Activated T-cell treated with anti-CD3 and anti-CD28 coated beads, Interleukin-2, amount 50 U/mL, for 24 hours (primary cell): ENCODE measurements at regions not wholly inside any gene's neighbourhood (a gene's known extent, or its start where the extent isn't known, plus 50 kb on each side); places are given as distances from the start of the nearest gene placed in this dataset.

Experiments used
- DNase-seq: peaks from one replicate; pipeline ENCODE4 v3.0.0-alpha.2; 2020
- H3K27ac Mint-ChIP-seq: 2 replicates; pipeline ENCODE4 v1.8.0; 2020; ENCODE audit warnings: mild to moderate bottlenecking, mixed read lengths
- H3K27me3 Mint-ChIP-seq: 2 replicates; pipeline ENCODE4 v1.8.0; 2020; ENCODE audit warnings: mixed read lengths
- H3K36me3 Mint-ChIP-seq: 2 replicates; pipeline ENCODE4 v1.8.0; 2020; ENCODE audit warnings: low read depth, mixed read lengths
- H3K4me1 Mint-ChIP-seq: 2 replicates; pipeline ENCODE4 v1.8.0; 2020; ENCODE audit warnings: low read depth, mixed read lengths
- H3K4me3 Mint-ChIP-seq: 2 replicates; pipeline ENCODE4 v1.8.0; 2020; ENCODE audit warnings: mild to moderate bottlenecking, moderate library complexity, mixed read lengths
- H3K9me3 Mint-ChIP-seq: 2 replicates; pipeline ENCODE4 v1.8.0; 2020; ENCODE audit warnings: mixed read lengths

DNA sequence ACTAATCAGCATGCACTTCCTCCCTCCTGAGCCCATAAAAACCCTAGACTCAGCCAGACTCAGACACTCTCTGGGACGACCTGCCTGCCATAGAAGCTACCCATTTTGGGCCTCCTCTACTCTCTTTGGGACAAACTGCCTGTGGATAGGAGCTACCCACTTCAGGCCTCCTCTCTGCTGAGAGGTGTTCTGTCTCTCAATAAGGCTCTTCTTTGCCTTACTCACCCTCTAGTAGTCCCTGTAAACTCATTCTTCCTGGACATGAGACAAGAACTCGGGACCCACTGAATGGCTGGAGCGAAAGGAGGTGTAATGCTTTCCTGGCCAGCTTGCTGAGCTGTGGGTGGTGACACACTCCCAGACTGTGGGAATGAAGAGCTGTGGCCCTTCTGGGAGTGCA is 424.8 kb upstream of the FZD8 start:
- no peak for DNase-seq
- peaks cover 8% of the 10 kb centered on the region for H3K9me3 Mint-ChIP-seq
- H3K27ac Mint-ChIP-seq, result no peak overlapping the region
- H3K27me3 Mint-ChIP-seq, result no peaks in the 10 kb centered on the region
- no peak overlapping the region for H3K4me3 Mint-ChIP-seq
- H3K36me3 Mint-ChIP-seq, result no peaks in the 10 kb centered on the region
- no peaks in the 10 kb centered on the region for H3K4me1 Mint-ChIP-seq

DNA sequence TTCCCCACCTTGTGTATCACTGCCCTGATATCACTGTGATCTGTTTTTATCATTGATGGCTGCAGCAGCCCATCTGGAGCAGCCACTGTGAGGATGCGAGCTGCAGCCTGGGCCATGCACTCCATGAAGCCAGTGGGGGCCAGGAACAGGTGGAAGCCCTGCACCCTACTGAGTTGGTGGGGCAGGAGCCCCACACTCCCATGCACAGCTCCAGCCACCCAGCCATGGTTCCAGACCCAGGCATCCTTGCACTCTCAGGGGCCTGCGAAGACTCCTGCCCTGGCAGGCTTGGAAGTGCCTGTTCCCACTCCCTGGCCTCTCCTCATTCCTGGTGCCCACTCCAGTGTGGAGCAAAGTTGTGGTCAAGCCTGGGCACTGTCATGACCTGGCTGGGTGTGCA is 424.0 kb upstream of the FZD8 start:
- no peaks in the 10 kb centered on the region for H3K36me3 Mint-ChIP-seq
- DNase-seq, result no peak
- H3K27ac Mint-ChIP-seq, result no peak overlapping the region
- peaks cover 8% of the 10 kb centered on the region for H3K9me3 Mint-ChIP-seq
- no peak overlapping the region for H3K4me3 Mint-ChIP-seq
- no peaks in the 10 kb centered on the region for H3K4me1 Mint-ChIP-seq
- no peaks in the 10 kb centered on the region for H3K27me3 Mint-ChIP-seq

GRCh38 chr10:36063396-36063795 is 421.3 kb upstream of the FZD8 start:
- no peak for DNase-seq
- Mint-ChIP-seq H3K27ac (no peak overlapping the region), H3K36me3 (no peaks in the 10 kb centered on the region), H3K27me3 (no peaks in the 10 kb centered on the region), H3K4me1 (no peaks in the 10 kb centered on the region), H3K9me3 (peaks cover 10% of the 10 kb centered on the region), H3K4me3 (no peak overlapping the region)

GRCh38 chr10:36057731-36058130 is 415.6 kb upstream of the FZD8 start:
- DNase-seq, result no peak
- H3K27ac Mint-ChIP-seq, result no peak overlapping the region

DNA sequence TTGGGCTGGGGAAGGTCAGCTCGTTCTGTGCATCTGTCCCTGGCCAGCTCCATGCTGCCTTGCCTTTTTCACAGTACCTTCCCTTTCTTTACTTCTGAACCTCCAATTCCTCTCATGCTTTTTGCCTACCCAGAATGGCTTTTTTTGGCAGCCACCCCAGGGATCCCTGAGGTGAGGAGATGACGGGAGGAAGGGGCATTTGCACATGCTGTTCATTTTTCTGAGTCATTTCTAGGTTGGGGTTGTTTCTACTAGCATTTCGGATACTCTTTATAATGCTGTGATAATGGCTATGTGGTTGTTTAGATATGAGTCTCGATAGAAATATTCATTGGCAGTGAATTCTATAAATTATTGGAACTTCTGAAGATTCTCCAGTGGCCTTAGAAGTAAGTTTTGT is 415.1 kb upstream of the FZD8 start:
- Mint-ChIP-seq H3K4me3 (no peak overlapping the region), H3K27ac (no peak overlapping the region), H3K4me1 (no peaks in the 10 kb centered on the region), H3K9me3 (peaks cover 4% of the 10 kb centered on the region), H3K36me3 (no peaks in the 10 kb centered on the region), H3K27me3 (no peaks in the 10 kb centered on the region)
- no peak for DNase-seq

More at GRCh38 chr10:36057731-36058130, 415.6 kb upstream of the FZD8 start:
- Mint-ChIP-seq H3K4me1 (no peaks in the 10 kb centered on the region), H3K9me3 (peaks cover 5% of the 10 kb centered on the region), H3K36me3 (no peaks in the 10 kb centered on the region), H3K4me3 (no peak overlapping the region), H3K27me3 (no peaks in the 10 kb centered on the region)

GRCh38 chr10:36053775-36054174 is 411.7 kb upstream of the FZD8 start:
- H3K4me1 Mint-ChIP-seq, result no peaks in the 10 kb centered on the region
- H3K9me3 Mint-ChIP-seq, result peaks cover 2% of the 10 kb centered on the region
- H3K27ac Mint-ChIP-seq, result no peak overlapping the region
- no peak for DNase-seq
- no peaks in the 10 kb centered on the region for H3K27me3 Mint-ChIP-seq
- no peaks in the 10 kb centered on the region for H3K36me3 Mint-ChIP-seq
- H3K4me3 Mint-ChIP-seq, result no peak overlapping the region

- Mint-ChIP-seq H3K27ac (no peak overlapping the region), H3K27me3 (no peaks in the 10 kb centered on the region), H3K9me3 (peaks cover 2% of the 10 kb centered on the region), H3K36me3 (no peaks in the 10 kb centered on the region), H3K4me1 (no peaks in the 10 kb centered on the region), H3K4me3 (no peak overlapping the region)
- no peak for DNase-seq
Measured at GRCh38 chr10:36053271-36053670, 411.2 kb upstream of the FZD8 start.

- H3K4me3 Mint-ChIP-seq, result no peak overlapping the region
- no peaks in the 10 kb centered on the region for H3K36me3 Mint-ChIP-seq
- DNase-seq, result no peak
- no peak overlapping the region for H3K27ac Mint-ChIP-seq
- no peaks in the 10 kb centered on the region for H3K4me1 Mint-ChIP-seq
- peaks cover 2% of the 10 kb centered on the region for H3K9me3 Mint-ChIP-seq
- H3K27me3 Mint-ChIP-seq, result no peaks in the 10 kb centered on the region
Measured at GRCh38 chr10:36051500-36051991, 409.4 kb upstream of the FZD8 start.

DNA sequence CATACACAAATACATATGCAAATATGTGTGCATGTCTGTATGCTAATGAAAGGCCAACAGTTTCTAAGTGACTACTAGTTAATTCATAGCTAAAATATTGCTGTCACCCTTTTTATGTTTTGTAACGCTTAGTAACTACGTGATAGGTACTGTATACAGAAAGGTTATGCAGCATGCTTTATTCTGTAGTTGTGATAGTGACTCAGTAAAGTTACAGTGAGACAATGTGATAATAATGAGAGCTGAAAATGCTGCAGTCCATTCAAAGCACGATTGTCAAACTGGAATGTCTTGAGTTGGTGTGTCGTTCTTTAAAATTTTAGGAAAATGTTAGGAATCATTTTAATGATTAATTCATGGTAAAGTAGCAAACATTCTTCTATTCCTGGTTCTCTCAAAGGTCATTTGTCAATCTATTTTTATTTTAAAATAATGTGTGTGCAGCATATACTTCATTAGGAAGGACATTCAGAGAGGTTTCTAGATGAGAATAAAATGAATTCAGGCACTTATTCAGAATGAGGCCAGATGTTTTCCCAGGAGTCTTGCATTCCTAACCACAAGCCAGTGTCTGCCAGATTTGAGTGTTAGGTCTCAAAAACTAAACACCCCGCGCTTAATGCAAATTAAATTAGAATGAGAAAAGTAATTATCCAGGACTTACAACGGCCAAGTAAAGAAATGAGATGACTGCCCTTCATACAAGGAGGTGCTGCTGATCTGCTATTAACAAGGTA is 408.8 kb upstream of the FZD8 start:
- peaks cover 2% of the 10 kb centered on the region for H3K9me3 Mint-ChIP-seq
- H3K27me3 Mint-ChIP-seq, result no peaks in the 10 kb centered on the region
- no peaks in the 10 kb centered on the region for H3K36me3 Mint-ChIP-seq
- H3K4me3 Mint-ChIP-seq, result no peak overlapping the region
- no peak for DNase-seq
- H3K4me1 Mint-ChIP-seq, result no peaks in the 10 kb centered on the region
- no peak overlapping the region for H3K27ac Mint-ChIP-seq

GRCh38 chr10:36048780-36049179 is 406.7 kb upstream of the FZD8 start:
- H3K4me1 Mint-ChIP-seq, result no peaks in the 10 kb centered on the region
- peaks cover 5% of the 10 kb centered on the region for H3K9me3 Mint-ChIP-seq
- no peak for DNase-seq
- H3K36me3 Mint-ChIP-seq, result no peaks in the 10 kb centered on the region
- H3K4me3 Mint-ChIP-seq, result no peak overlapping the region
- H3K27me3 Mint-ChIP-seq, result no peaks in the 10 kb centered on the region
- H3K27ac Mint-ChIP-seq, result no peak overlapping the region

GRCh38 chr10:36048236-36048635 is 406.1 kb upstream of the FZD8 start:
- H3K4me1 Mint-ChIP-seq, result no peaks in the 10 kb centered on the region
- peaks cover 5% of the 10 kb centered on the region for H3K9me3 Mint-ChIP-seq
- H3K27ac Mint-ChIP-seq, result no peak overlapping the region
- H3K36me3 Mint-ChIP-seq, result no peaks in the 10 kb centered on the region
- H3K27me3 Mint-ChIP-seq, result no peaks in the 10 kb centered on the region
- no peak overlapping the region for H3K4me3 Mint-ChIP-seq
- DNase-seq, result no peak

DNA sequence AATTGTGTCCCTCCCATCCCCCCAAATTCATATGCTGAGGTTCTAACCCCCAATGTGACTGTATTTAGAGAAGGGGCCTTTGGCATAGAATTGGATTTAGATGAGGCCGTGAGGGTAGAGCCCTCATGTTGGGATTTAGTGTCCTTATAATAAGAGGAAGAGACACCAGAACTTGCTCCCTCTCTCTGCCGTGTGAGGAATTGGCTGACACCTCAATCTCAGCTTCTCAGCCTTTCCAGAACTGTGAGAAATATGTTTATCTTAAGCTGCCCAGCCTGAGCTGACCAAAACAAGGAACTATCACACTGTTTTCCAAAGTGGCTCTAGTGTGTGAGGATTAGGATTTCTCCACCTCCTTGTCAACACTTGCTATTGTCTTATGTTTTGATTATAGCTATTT is 400.0 kb upstream of the FZD8 start:
- Mint-ChIP-seq H3K27ac (no peak overlapping the region), H3K4me3 (no peak overlapping the region), H3K36me3 (no peaks in the 10 kb centered on the region), H3K4me1 (no peaks in the 10 kb centered on the region), H3K27me3 (no peaks in the 10 kb centered on the region), H3K9me3 (peaks cover 16% of the 10 kb centered on the region)
- no peak for DNase-seq

GRCh38 chr10:36038316-36038955 is 396.3 kb upstream of the FZD8 start:
- DNase-seq, result no peak
- H3K36me3 Mint-ChIP-seq, result no peaks in the 10 kb centered on the region
- no peaks in the 10 kb centered on the region for H3K27me3 Mint-ChIP-seq
- no peaks in the 10 kb centered on the region for H3K4me1 Mint-ChIP-seq
- peaks cover 13% of the 10 kb centered on the region for H3K9me3 Mint-ChIP-seq
- H3K27ac Mint-ChIP-seq, result no peak overlapping the region
- H3K4me3 Mint-ChIP-seq, result no peak overlapping the region

GRCh38 chr10:36036137-36036536 is 394.0 kb upstream of the FZD8 start:
- H3K9me3 Mint-ChIP-seq, result peaks cover 4% of the 10 kb centered on the region
- H3K27ac Mint-ChIP-seq, result no peak overlapping the region

DNA sequence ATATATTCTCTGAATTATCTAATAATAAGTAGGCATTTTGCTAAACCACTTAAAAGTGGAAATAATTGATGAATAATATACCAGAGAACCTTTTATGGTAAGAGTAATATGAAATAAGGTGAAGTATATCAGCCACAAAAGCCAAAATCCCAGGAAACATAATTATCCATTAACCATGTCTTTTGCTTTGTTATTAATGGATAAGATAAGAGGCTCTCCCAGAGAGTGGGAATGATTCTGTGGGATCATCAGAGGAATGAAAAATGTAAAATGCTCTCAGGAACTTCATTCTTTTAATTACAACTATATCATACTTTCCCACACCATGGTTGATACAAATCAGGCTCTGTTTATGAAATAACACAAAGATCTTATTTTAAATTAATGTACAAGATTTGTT is 391.7 kb upstream of the FZD8 start:
- Mint-ChIP-seq H3K4me3 (no peak overlapping the region), H3K27me3 (no peaks in the 10 kb centered on the region), H3K36me3 (no peaks in the 10 kb centered on the region), H3K27ac (no peak overlapping the region), H3K9me3 (no peaks in the 10 kb centered on the region), H3K4me1 (no peaks in the 10 kb centered on the region)
- no peak for DNase-seq

More at GRCh38 chr10:36036137-36036536, 394.0 kb upstream of the FZD8 start:
- DNase-seq, result no peak
- Mint-ChIP-seq H3K4me3 (no peak overlapping the region), H3K27me3 (no peaks in the 10 kb centered on the region), H3K36me3 (no peaks in the 10 kb centered on the region), H3K4me1 (no peaks in the 10 kb centered on the region)
